ENCODE measurements at regions not wholly inside any gene's neighbourhood (a gene's known extent, or its start where the extent isn't known, plus 50 kb on each side); places are given as distances from the start of the nearest gene placed in this dataset.
A peak's percentile ranks its signal among the peaks of the same experiment; 100 is the strongest.

DNA sequence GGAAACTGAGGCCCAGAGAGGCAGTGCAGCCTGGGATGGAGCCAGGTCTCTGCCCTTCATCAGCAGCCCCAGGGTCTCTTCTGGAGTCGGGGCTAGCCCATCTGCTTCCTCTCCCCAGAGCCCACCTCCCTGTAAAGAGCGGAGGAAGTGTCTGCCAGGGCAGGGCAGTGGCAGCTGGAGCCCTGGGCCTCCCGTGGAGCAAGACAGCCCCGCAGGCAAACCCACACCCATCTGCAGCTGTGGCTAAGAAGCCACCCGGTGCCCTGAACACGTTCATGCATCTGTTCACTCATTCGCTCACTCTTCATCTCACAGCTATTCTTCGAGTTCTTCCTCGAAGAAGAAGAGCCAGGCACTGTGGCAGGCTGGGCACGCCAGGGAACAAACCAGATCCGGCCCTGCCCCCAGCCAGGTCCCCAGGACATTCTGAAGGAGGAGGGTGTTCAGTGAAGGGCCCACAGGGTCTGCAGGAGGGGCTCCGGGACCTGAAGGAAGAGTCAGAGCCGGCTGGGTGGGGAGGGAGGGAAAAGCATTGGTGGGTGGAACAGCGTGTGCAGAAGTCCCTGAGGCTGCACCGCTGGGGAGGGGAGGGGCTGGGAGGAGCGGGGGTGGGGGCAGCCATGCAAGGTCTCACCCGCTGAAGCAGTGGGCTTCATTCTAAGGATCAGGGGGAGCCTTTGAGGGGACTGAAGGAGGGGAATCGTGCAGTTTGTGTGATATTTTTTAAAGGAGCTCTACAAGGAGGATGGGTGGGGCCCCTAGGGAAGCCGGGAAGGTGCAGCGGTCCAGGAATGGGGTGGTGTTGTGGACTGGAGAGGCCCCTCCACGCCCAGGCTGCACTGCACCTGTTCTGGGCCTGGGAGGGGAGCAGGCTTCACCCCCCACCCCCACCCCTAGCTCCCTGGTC lies 99.1 kb downstream of the UNCX start:
- Mint-ChIP-seq H3K27me3 (peaks cover 4 to 5% of the 10 kb centered on the region in 2 donors), H3K4me1 (ENCODE audit: low read depth in 2 of 2) (no peaks in the 10 kb centered on the region), H3K27ac (no peak overlapping the region), H3K9me3 (no peaks in the 10 kb centered on the region), H3K4me3 (no peak overlapping the region), H3K36me3 (peaks cover 5% of the 10 kb centered on the region)
- ATAC-seq, result peak in 1 of 2 donors; percentile 9
- DNase-seq (ENCODE audit: low spot score), result no peak

DNA sequence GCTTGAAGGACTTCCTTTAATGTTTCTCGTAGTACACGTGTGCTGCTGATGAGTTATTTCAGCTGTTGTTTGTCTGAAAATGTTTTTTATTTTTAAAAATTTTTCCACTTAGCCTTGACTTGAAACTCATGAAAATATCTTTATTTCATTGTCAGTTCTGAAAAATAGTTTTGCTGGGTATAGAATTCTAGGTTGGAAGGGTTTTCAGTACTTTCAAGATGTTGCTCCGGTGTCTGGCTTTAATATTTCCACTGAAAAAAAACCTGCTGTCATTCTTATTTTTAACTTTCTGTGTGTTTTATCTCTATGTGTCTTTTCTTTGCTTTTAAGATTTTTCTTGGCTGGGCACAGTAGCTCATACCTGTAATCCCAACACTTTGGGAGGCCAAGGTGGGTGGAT lies 103.8 kb downstream of the UNCX start:
- Mint-ChIP-seq H3K36me3 (peaks cover 24% of the 10 kb centered on the region), H3K27me3 (peaks cover 14 to 30% of the 10 kb centered on the region in 2 donors), H3K9me3 (peaks cover 3% of the 10 kb centered on the region), H3K27ac (no peak overlapping the region), H3K4me3 (no peak overlapping the region), H3K4me1 (ENCODE audit: low read depth in 2 of 2) (no peaks in the 10 kb centered on the region)
- no peak for ATAC-seq
- DNase-seq (ENCODE audit: low spot score), result no peak

DNA sequence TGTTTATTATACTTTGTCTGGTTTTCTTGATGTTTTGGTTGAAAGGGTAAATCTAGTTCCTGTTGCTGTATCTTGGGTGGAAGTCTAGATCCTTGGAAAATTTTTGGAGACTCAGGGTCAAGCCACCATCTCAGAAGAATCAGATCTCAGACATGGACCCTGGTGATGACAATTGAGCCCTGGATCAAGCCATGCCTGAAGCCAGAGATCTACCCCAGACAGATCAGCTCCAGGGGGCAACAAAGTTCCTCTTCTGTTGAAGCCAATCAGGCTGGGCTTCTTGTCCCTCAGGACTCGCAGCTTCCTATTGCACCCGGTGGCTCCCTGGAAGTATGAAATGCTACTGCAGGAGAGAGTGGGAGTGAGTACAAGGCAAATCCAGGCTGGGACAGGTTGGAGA lies 106.9 kb downstream of the UNCX start:
- ATAC-seq, result no peak
- Mint-ChIP-seq H3K36me3 (peaks cover 24% of the 10 kb centered on the region), H3K9me3 (peaks cover 3% of the 10 kb centered on the region), H3K4me1 (ENCODE audit: low read depth in 2 of 2) (no peaks in the 10 kb centered on the region), H3K27ac (no peak overlapping the region), H3K4me3 (no peak overlapping the region), H3K27me3 (peaks cover 9 to 30% of the 10 kb centered on the region in 2 donors)
- no peak for DNase-seq (ENCODE audit: low spot score)

DNA sequence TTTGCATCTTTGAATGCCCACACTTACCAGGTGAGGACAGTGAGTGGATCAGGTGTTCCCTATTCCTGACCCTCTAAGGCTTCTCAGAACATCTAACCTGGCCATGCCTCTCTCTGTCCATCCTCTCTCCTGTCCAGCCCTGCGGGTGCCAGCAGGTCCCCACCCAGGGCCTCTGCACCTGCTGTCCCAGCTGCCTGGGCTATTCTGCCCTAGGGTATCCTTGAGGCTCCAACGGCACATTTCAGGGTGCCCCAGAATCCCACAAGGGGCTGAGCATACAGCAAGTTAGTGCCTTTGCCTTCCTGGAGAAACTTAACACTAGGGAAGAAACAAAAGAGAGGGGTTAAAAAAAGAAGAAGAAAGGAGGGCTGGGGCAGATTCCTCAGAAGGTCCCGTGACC lies 107.4 kb downstream of the UNCX start:
- Mint-ChIP-seq H3K36me3 (peaks cover 24% of the 10 kb centered on the region), H3K4me3 (no peak overlapping the region), H3K27ac (no peak overlapping the region), H3K4me1 (ENCODE audit: low read depth in 2 of 2) (no peaks in the 10 kb centered on the region), H3K9me3 (peaks cover 3% of the 10 kb centered on the region), H3K27me3 (peaks cover 9 to 30% of the 10 kb centered on the region in 2 donors)
- no peak for DNase-seq (ENCODE audit: low spot score)
- ATAC-seq, result no peak

DNA sequence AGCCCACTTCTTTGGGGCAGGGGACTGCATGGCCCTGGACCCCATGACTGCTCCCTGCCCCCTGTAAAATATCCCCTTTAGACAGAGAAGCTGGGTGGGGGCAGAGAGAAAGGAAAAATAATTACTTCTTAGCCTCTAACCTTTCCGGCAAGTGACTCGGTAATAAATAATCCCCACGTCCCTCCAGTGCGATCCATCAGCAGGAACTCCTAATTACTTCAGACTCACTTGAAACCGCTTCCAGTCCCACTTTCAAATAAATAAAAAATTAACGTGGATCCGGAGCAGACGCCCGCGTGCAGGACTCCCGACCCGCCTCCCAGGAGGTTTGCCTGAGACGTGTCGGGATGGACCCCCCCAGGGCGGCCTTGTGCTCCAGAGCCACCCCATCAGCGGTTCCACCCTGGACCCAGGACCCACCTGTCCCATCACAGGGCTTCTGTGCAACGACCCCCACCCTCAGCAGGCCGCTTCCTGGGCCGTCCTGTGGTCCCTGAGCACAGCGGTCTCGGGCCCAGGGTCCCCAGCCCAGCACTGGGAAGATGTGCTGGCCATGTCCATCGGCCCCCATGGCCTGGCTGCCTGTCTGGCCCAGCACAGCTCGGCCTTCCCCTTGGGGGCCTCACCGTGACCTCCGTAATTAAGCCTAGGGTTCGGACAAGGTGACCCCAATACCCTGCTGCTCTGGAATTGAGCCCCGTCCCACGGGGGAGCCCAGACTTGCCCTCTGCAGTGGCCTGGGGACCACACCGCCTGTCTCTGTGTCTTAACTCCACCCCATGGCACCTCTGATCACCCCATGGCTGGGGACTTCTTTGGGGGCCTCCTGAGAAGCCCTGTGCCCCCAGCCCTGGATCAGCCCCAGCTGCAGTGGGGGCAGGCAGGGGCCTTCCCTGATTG lies 108.0 kb downstream of the UNCX start:
- Mint-ChIP-seq H3K9me3 (peaks cover 3% of the 10 kb centered on the region), H3K27me3 (peaks cover 9 to 30% of the 10 kb centered on the region in 2 donors), H3K36me3 (peaks cover 24% of the 10 kb centered on the region), H3K4me3 (no peak overlapping the region), H3K27ac (no peak overlapping the region), H3K4me1 (ENCODE audit: low read depth in 2 of 2) (no peaks in the 10 kb centered on the region)
- no peak for DNase-seq (ENCODE audit: low spot score)
- peak in 1 of 2 donors; percentile 37 for ATAC-seq

DNA sequence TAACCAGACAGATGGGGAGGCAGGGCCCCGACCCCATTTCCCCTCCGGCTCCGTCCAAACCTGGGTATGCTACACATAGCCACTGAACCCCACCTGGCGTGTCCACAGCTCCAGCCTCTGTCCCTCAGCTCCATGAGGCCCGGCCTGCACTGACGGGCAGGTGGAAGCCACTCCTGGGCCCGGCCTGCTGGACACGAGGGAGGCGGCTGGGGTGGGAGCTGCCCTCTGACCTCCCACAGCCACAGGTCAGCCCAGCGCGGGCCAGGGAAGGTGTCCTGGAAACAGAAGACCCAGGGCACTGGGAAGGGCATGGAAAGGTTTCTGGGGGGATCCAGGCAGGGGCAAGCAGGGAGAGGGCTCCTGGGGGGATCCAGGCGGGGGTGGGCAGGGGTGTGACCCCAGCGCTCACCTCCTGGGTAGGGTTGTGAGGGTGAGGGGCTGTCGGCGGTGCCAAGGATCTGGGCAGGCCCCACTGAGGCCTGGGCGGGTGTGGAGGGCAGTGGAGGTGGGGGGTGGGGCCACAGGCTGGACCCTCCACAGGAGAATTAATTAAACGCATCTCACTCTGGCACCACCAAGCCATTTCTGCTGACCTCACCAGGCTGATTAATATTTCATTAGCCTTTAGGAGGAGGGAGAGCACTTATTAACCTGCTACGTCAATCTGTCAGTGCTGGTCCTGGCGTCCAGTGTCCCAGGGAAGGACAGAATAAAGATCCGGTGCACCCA lies 108.9 kb downstream of the UNCX start:
- H3K36me3 Mint-ChIP-seq, result peaks cover 22% of the 10 kb centered on the region

DNA sequence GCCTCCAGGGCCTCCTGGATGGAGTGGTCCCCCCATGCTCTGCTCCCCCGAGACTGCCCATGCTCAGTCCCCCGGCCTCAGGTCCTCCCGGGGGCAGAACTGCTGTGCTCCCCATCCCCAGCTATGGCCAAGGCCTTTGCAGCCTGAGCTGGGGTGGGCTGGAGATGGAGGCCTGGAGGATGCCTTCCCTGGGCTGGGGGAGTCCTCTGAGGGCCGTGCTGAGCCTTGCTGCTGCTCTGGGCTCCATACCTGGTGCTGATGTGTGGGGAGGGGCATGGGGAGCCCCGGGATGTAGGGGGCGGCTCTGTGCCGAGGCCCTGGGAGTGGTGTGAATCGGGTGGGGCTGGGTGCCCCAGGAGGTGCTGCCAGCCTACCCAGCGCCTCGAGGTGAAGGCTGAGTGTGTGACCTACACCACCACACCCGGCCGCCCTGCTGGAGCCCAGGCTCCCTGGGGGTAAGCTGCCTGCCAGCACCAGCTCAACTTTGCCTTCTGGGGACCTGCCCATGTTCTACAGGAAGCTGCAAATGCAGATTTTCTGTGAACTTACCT lies 109.5 kb downstream of the UNCX start:
- Mint-ChIP-seq H3K27me3 (peaks cover 9 to 21% of the 10 kb centered on the region in 2 donors), H3K4me1 (ENCODE audit: low read depth in 2 of 2) (no peaks in the 10 kb centered on the region), H3K27ac (no peak overlapping the region), H3K36me3 (peaks cover 15% of the 10 kb centered on the region), H3K4me3 (no peak overlapping the region), H3K9me3 (peaks cover 3% of the 10 kb centered on the region)
- ATAC-seq, result peak in 1 of 2 donors; percentile 25
- DNase-seq (ENCODE audit: low spot score), result no peak

More for the DNA sequence above, 108.9 kb downstream of the UNCX start:
- Mint-ChIP-seq H3K4me1 (ENCODE audit: low read depth in 2 of 2) (no peaks in the 10 kb centered on the region), H3K9me3 (peaks cover 3% of the 10 kb centered on the region), H3K27ac (no peak overlapping the region), H3K27me3 (peaks cover 9 to 27% of the 10 kb centered on the region in 2 donors), H3K4me3 (no peak overlapping the region)
- ATAC-seq, result no peak
- DNase-seq (ENCODE audit: low spot score), result no peak

DNA sequence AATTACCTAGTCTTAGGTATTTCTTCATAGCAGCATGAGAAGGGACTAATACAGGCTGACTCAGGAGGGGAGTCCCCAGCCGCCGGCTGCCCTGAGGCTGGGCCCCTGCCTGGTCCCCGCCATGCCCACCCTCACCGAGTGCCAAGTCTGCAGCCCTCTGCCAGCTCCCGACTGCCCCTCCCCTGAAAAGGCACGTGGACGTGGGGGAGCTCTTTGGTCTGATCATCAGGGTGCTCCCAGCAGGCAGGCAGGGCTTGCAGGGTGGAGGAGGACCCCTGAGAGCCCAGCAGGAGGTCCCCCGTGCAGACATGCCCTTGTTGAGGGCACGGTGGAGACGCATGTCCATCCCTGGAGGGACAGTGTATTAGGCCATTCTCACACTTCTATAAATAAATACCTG lies 110.9 kb downstream of the UNCX start:
- DNase-seq (ENCODE audit: low spot score), result no peak
- Mint-ChIP-seq H3K27me3 (peaks cover 7 to 9% of the 10 kb centered on the region in 2 donors), H3K36me3 (peaks cover 4% of the 10 kb centered on the region), H3K27ac (no peak overlapping the region), H3K9me3 (no peaks in the 10 kb centered on the region), H3K4me1 (ENCODE audit: low read depth in 2 of 2) (no peaks in the 10 kb centered on the region), H3K4me3 (no peak overlapping the region)
- ATAC-seq, result no peak

DNA sequence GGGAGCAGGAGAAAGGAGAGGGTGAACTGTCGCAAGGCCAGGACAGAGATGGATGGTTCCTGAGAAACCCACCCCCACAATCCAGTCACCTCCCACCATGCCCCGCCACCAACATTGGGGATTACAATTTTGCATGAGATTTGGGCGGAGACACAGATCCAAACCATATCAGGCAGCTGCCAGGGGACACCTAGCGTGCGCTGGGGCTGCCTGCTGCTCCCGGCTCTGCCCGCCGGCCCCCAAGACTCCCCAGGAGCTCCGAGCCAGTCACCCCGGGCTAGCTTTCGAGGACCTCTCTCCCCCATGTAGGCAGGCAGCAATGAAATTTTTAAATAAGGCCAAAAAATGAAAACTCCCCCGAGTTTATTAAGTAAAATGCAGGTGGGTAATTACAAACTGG lies 111.7 kb downstream of the UNCX start:
- Mint-ChIP-seq H3K27me3 (peaks cover 1 to 4% of the 10 kb centered on the region in 2 donors), H3K27ac (no peak overlapping the region), H3K4me1 (ENCODE audit: low read depth in 2 of 2) (no peaks in the 10 kb centered on the region), H3K4me3 (no peak overlapping the region), H3K36me3 (peaks cover under 1% of the 10 kb centered on the region), H3K9me3 (no peaks in the 10 kb centered on the region)
- DNase-seq (ENCODE audit: low spot score) (no peak), ATAC-seq (no peak)

DNA sequence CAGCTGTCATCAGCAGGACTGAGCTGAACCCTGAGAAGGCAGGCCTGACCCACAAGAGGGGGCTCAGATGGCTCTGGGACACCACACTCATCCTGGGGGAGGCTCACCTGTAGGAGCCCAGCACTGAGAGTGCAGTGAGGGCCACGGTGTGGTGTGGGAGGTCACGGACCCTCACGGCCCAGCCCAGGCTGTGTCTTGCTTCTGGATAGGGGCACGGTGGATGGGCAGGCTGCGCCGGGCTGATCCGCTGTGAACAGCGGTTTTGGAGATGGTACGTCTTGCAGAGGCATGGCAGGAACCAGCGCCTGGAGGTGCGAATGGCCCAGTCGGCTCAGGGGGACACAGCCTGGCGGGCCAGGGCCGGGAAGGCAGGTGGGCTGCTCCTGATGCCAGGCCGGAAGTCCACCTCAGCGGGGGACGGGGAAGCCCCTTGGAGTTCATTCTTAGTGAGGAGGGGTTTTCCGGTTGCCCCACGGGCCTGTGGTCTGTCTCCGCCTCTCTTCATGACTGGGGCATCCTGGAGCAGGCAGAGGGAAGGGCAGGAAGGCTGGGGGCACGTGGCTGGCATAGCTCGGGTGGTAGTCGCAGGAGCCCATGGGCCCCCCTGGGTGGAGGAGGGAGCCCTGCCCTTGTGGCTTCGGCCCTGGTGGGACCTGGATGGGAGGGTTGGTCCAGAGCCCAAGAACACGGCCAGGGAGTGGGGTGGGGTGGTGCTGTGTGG lies 112.5 kb downstream of the UNCX start:
- DNase-seq (ENCODE audit: low spot score), result no peak
- Mint-ChIP-seq H3K27ac (no peak overlapping the region), H3K4me1 (ENCODE audit: low read depth in 2 of 2) (no peaks in the 10 kb centered on the region), H3K9me3 (no peaks in the 10 kb centered on the region), H3K27me3 (no peaks in the 10 kb centered on the region), H3K4me3 (no peak overlapping the region), H3K36me3 (no peaks in the 10 kb centered on the region)
- ATAC-seq, result no peak

DNA sequence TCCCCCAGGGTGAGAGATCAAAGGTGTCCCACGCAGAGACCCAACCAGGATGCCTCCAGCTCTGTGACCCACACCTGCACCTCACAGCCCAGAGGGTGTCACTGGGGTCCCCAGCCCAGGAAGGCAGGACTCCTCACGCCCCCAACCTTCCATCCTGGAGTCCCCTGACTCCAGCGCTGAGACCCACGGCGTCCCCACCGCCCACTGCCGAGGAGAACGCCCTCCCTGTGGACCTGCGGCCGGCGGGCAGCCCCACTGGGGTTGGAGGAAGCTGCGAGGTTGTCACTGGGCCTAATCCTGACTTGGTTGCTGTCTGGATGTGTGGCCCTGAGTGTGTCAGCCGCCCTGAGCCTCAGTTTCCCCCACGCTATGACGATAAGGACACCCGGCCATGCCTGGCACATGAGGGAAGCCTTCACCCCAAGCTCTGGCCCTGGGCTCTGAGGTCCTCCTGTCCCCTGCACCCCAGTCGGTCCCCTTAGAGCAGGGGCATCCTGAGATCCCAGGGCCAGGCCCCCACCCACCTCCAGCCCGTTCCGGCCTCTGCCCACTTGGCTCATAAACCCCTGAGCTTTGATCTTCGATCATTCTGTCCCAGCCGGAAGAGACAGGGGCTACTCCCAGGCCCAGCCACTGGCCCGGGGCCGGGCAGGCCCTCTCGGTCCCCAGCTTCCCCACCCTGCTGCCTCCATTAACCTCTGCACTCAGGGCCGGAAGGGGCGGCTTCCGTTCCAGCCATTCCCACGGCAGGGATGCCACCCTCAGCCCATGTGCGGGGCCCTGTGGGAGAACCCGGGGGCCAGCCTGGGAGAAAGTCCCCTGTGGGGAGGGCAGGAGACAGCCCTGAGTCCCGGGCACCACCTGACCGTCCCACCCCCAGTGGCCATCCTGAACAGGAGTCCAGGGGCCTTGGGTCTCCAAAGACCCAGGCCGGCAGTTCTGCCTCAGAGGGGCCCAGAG lies 113.2 kb downstream of the MICALL2 start:
- ATAC-seq, result no peak

DNA sequence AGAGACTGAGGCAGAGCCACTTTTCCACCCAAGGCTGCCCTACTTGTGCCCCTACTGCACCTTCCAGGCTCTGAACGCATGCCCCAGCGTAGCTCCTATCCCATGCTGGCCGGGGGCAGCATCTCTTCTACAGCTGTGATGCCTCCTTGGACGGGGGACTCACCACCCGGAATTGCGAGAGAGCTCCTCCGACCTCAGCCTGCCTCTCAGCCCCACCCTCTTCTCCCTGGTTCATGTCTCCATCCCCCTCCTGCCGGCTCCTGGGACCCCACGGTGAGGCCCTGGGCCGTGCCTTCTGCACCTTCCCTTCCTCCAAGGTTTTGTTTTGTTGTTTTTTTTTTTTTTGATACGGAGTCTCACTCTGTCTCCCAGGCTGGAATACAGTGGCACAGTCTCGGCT lies 112.4 kb downstream of the MICALL2 start:
- Mint-ChIP-seq H3K4me3 (no peak overlapping the region), H3K27ac (no peak overlapping the region), H3K27me3 (no peaks in the 10 kb centered on the region), H3K9me3 (no peaks in the 10 kb centered on the region), H3K36me3 (no peaks in the 10 kb centered on the region), H3K4me1 (ENCODE audit: low read depth in 2 of 2) (no peaks in the 10 kb centered on the region)
- no peak for DNase-seq (ENCODE audit: low spot score)
- ATAC-seq, result no peak

More for the DNA sequence above, 113.2 kb downstream of the MICALL2 start:
- Mint-ChIP-seq H3K4me1 (ENCODE audit: low read depth in 2 of 2) (no peaks in the 10 kb centered on the region), H3K27me3 (no peaks in the 10 kb centered on the region), H3K27ac (no peak overlapping the region), H3K9me3 (no peaks in the 10 kb centered on the region), H3K4me3 (no peak overlapping the region), H3K36me3 (no peaks in the 10 kb centered on the region)
- DNase-seq (ENCODE audit: low spot score), result no peak
